ENCODE measurements at regions not wholly inside any gene's neighbourhood (a gene's known extent, or its start where the extent isn't known, plus 50 kb on each side); places are given as distances from the start of the nearest gene placed in this dataset.

- no peaks in the 10 kb centered on the region for H3K9me3 ChIP-seq (ENCODE audit: control insufficient read depth, insufficient read depth, low read length)
- H4K5ac ChIP-seq (ENCODE audit: low read depth, low read length): peak overlapping the region; percentile 92; the same call in 1 of the 2 replicates
- TF ChIP-seq, protein P1, sequence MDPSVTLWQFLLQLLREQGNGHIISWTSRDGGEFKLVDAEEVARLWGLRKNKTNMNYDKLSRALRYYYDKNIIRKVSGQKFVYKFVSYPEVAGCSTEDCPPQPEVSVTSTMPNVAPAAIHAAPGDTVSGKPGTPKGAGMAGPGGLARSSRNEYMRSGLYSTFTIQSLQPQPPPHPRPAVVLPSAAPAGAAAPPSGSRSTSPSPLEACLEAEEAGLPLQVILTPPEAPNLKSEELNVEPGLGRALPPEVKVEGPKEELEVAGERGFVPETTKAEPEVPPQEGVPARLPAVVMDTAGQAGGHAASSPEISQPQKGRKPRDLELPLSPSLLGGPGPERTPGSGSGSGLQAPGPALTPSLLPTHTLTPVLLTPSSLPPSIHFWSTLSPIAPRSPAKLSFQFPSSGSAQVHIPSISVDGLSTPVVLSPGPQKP (IDR thresholded peaks at IDR 0.05; ENCODE audit: borderline replicate concordance, low read depth, low read length): no peak
- TF ChIP-seq NFE2L2 (IDR thresholded peaks at IDR 0.05; ENCODE audit: low read depth, low read length) (no peak), RCOR1 (IDR thresholded peaks at IDR 0.05; ENCODE audit: insufficient replicate concordance, low read length) (no peak)
- H3K4me1 ChIP-seq (ENCODE audit: control insufficient read depth, insufficient read depth, low read length): peaks cover 9% of the 10 kb centered on the region
- H3K56ac ChIP-seq (ENCODE audit: extremely low read depth, insufficient read depth, low read length): no peak overlapping the region
- H2BK5ac ChIP-seq (ENCODE audit: low read depth, low read length, poor library complexity, severe bottlenecking): peak overlapping the region; percentile 93
- H3K9ac ChIP-seq (ENCODE audit: low read depth, low read length): no peak overlapping the region
- no peaks in the 10 kb centered on the region for H3K79me1 ChIP-seq (ENCODE audit: low read depth in 1 of 2, low read length in 2 of 2)
- H3K23ac ChIP-seq (ENCODE audit: low read depth, low read length): no peak overlapping the region
- H2AFZ ChIP-seq (replicated peaks; ENCODE audit: low read length, poor library complexity): no peak overlapping the region
- H3K27ac ChIP-seq (ENCODE audit: insufficient read depth, low read length): peak overlapping the region; percentile 55; the same call in 1 of the 2 replicates
- no peaks in the 10 kb centered on the region for H3K9me1 ChIP-seq (ENCODE audit: insufficient read depth, low read length)
- in situ Hi-C loops (cut with MboI; ENCODE audit: low sequenced_read_pairs): no loop called here
- H2BK20ac ChIP-seq (ENCODE audit: low read depth, low read length): peak overlapping the region; percentile 91
- ChIA-PET CTCF (interaction anchor here (0.6 to 1.2 kb wide), 6 partner anchors 11 to 299 kb away, joined by 3 to 4 read pairs (median 3); partner anchors contain the start of gene PDE5A), POLR2A (ENCODE audit: unreplicated experiment) (interaction anchor here (2.1 kb wide), 1 partner anchor 122 kb away, joined by 11 read pairs; the partner anchor contains the start of gene PDE5A)
- intact Hi-C loops (cut with micrococcal nuclease): no loop called here
- H3K27me3 ChIP-seq (ENCODE audit: control insufficient read depth, insufficient read depth, low read length): no peaks in the 10 kb centered on the region
- no peak overlapping the region for H2AK5ac ChIP-seq (ENCODE audit: low read depth, low read length)
- H2AK9ac ChIP-seq (replicated peaks; ENCODE audit: low read depth, low read length, poor library complexity): no peak overlapping the region
- no CpG with 5 or more reads among the region's 1 CpG for WGBS, 2 experiments (ENCODE audit: extremely low coverage in 2 of 2, insufficient read length in 1 of 2)
- dilution Hi-C loops (cut with HindIII; ENCODE audit: low sequenced_read_pairs, unreplicated experiment): no loop called here
- H3K36me3 ChIP-seq (ENCODE audit: control insufficient read depth, insufficient read depth, low read length): no peaks in the 10 kb centered on the region
- peak overlapping the region; percentile 48 for H3K4ac ChIP-seq (ENCODE audit: low read depth, low read length)
- peak overlapping the region; percentile 16; the same call in 1 of the 3 replicates for H2BK15ac ChIP-seq (ENCODE audit: low read depth, low read length)
- DNase-seq (peak; percentile 75), ATAC-seq (ENCODE audit: low read depth) (peak; percentile 51)
- H3K18ac ChIP-seq (ENCODE audit: low read depth, low read length): peak overlapping the region; percentile 95
- H3K4me2 ChIP-seq (ENCODE audit: low read depth, low read length): no peak overlapping the region; the same call in 1 of the 2 replicates
- H4K91ac ChIP-seq (ENCODE audit: insufficient read depth, low read depth, low read length): peak overlapping the region; percentile 62
- no TSS peak for BruUV-seq (replicated peaks)
- peak overlapping the region; percentile 67 for H2BK120ac ChIP-seq (ENCODE audit: low read depth, low read length)
- H3K4me3 ChIP-seq (ENCODE audit: insufficient read depth, low read depth, low read length): no peak overlapping the region
- H4K20me1 ChIP-seq (ENCODE audit: insufficient read depth, low read length): no peaks in the 10 kb centered on the region
- H3K14ac ChIP-seq (replicated peaks; ENCODE audit: low read depth, low read length): 0 out of 2 replicates have a peak overlapping the region, but pooled peaks have one; percentile 48
- H4K8ac ChIP-seq (ENCODE audit: low read depth in 2 of 2, low read length in 2 of 2): peak overlapping the region in 1 of 2 experiments; percentile 59; a peak in 3 of 4 replicates
Measured at GRCh38 chr4:119750771-119751170, 122.2 kb upstream of the PDE5A start.
